ENCODE measurements at regions not wholly inside any gene's neighbourhood (a gene's known extent, or its start where the extent isn't known, plus 50 kb on each side); places are given as distances from the start of the nearest gene placed in this dataset.

GRCh38 chr4:137387924-137388323, 144.4 kb downstream of the PCDH18 start:
- intact Hi-C loops (cut with micrococcal nuclease; ENCODE audit: unreplicated experiment), result no loop called here
- no peak overlapping the region for H2AFZ ChIP-seq

GRCh38 chr4:137384476-137384875, 147.8 kb downstream of the PCDH18 start:
- Histone ChIP-seq H3K36me3 (ENCODE audit: low read depth) (no peaks in the 10 kb centered on the region), H3K4me2 (no peak overlapping the region), H4K20me1 (ENCODE audit: insufficient read depth) (no peaks in the 10 kb centered on the region), H3F3A (ENCODE audit: insufficient read depth, low read depth) (no peaks in the 10 kb centered on the region), H3K4me3 (no peak overlapping the region), H3K4me1 (replicated peaks; ENCODE audit: insufficient read depth) (no peaks in the 10 kb centered on the region), H3K27ac (no peak overlapping the region), H3K27me3 (ENCODE audit: insufficient read depth, low read depth) (no peaks in the 10 kb centered on the region), H2AFZ (no peak overlapping the region), H3K79me2 (ENCODE audit: low read depth) (no peaks in the 10 kb centered on the region), H3K9me3 (ENCODE audit: insufficient read depth, low read depth) (no peaks in the 10 kb centered on the region), H3K9me2 (ENCODE audit: insufficient read depth) (no peaks in the 10 kb centered on the region)
- TF ChIP-seq EZH2 (IDR thresholded peaks at IDR 0.05; ENCODE audit: low read depth) (no peak), CTCF (conservative IDR thresholded peaks at IDR 0.05) (no peak)
- ChIA-PET POLR2A (ENCODE audit: unreplicated experiment) (no interaction called here), CTCF (no interaction called here)
- intact Hi-C loops (cut with micrococcal nuclease; ENCODE audit: unreplicated experiment), result no loop called here
- BruUV-seq (replicated peaks), result no TSS peak
- DNase-seq, result no peak

More at GRCh38 chr4:137387924-137388323, 144.4 kb downstream of the PCDH18 start:
- DNase-seq, result no peak
- H4K20me1 ChIP-seq (ENCODE audit: insufficient read depth), result no peaks in the 10 kb centered on the region
- no peak overlapping the region for H3K27ac ChIP-seq
- no peaks in the 10 kb centered on the region for H3F3A ChIP-seq (ENCODE audit: insufficient read depth, low read depth)
- no peaks in the 10 kb centered on the region for H3K79me2 ChIP-seq (ENCODE audit: low read depth)
- no peaks in the 10 kb centered on the region for H3K36me3 ChIP-seq (ENCODE audit: low read depth)
- H3K4me1 ChIP-seq (replicated peaks; ENCODE audit: insufficient read depth), result no peaks in the 10 kb centered on the region
- no peaks in the 10 kb centered on the region for H3K9me2 ChIP-seq (ENCODE audit: insufficient read depth)
- TF ChIP-seq EZH2 (IDR thresholded peaks at IDR 0.05; ENCODE audit: low read depth) (no peak), CTCF (conservative IDR thresholded peaks at IDR 0.05) (no peak)
- no peak overlapping the region for H3K4me3 ChIP-seq
- H3K27me3 ChIP-seq (ENCODE audit: insufficient read depth, low read depth), result no peaks in the 10 kb centered on the region
- BruUV-seq (replicated peaks), result no TSS peak
- H3K4me2 ChIP-seq, result no peak overlapping the region
- no peaks in the 10 kb centered on the region for H3K9me3 ChIP-seq (ENCODE audit: insufficient read depth, low read depth)
- CTCF ChIA-PET, result no interaction called here
- POLR2A ChIA-PET (ENCODE audit: unreplicated experiment), result no interaction called here

- Histone ChIP-seq H3K4me2 (no peak overlapping the region), H3K79me2 (ENCODE audit: low read depth) (no peaks in the 10 kb centered on the region), H3K9me3 (ENCODE audit: insufficient read depth, low read depth) (no peaks in the 10 kb centered on the region), H3F3A (ENCODE audit: insufficient read depth, low read depth) (no peaks in the 10 kb centered on the region), H3K9me2 (ENCODE audit: insufficient read depth) (no peaks in the 10 kb centered on the region), H4K20me1 (ENCODE audit: insufficient read depth) (no peaks in the 10 kb centered on the region), H3K27me3 (ENCODE audit: insufficient read depth, low read depth) (no peaks in the 10 kb centered on the region), H3K36me3 (ENCODE audit: low read depth) (no peaks in the 10 kb centered on the region), H3K4me3 (no peak overlapping the region), H3K27ac (no peak overlapping the region), H3K4me1 (replicated peaks; ENCODE audit: insufficient read depth) (no peaks in the 10 kb centered on the region), H2AFZ (no peak overlapping the region)
- no peak for TF ChIP-seq CTCF (conservative IDR thresholded peaks at IDR 0.05)
- no peak for TF ChIP-seq EZH2 (IDR thresholded peaks at IDR 0.05; ENCODE audit: low read depth)
- intact Hi-C loops (cut with micrococcal nuclease; ENCODE audit: unreplicated experiment), result no loop called here
- BruUV-seq (replicated peaks), result no TSS peak
- POLR2A ChIA-PET (ENCODE audit: unreplicated experiment), result no interaction called here
- DNase-seq, result no peak
- CTCF ChIA-PET, result no interaction called here
Observed at GRCh38 chr4:137378821-137379220, 153.5 kb downstream of the PCDH18 start.

Measured in PC-9 (cell line).